NCI-H510A treated with DMSO at 0.1 percent for 48 hours (cell line): ENCODE measurements at regions not wholly inside any gene's neighbourhood (a gene's known extent, or its start where the extent isn't known, plus 50 kb on each side); places are given as distances from the start of the nearest gene placed in this dataset.

Source experiments
- DNase-seq: peaks from one replicate; lab custom pipeline; 2025; lab: John Stamatoyannopoulos, UW

DNA sequence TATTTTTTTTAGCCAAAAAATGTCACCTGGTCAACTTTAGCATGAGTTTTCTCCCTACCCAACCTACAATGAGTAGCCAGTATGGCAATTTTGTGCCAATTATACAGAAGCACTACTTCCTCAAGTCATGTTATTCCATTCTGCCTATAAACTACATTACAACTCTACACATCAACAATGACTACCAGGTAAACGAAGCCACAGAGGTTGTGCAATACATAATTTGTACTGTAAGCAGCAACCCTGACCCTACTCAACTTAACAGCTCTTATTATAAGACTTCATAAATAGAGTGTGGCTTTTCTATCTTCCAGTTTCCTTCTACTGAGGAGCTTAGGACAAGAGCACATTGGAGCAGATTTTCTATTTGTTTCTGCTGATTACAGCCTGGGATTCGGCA is 160.5 kb downstream of the HS3ST1 start:
- no peak for DNase-seq

DNA sequence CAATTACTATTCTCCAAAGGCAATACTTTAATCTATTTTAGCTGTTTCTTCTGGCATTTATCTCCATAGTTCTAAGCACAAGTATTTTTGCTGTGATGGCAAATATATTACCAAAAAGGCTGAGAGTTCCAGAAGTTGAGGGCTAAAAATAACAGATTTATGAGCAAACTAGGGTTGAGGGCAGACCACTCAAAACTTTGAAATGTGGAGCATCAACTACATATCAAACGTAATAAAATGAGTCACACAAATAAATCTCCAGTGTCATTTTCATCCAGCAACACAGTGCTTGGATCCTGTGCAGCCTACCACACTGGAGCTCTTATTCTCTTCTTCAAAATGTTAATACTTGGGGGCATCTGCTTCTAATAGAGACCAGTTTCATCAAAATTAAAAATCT is 163.9 kb downstream of the HS3ST1 start:
- DNase-seq = no peak

DNA sequence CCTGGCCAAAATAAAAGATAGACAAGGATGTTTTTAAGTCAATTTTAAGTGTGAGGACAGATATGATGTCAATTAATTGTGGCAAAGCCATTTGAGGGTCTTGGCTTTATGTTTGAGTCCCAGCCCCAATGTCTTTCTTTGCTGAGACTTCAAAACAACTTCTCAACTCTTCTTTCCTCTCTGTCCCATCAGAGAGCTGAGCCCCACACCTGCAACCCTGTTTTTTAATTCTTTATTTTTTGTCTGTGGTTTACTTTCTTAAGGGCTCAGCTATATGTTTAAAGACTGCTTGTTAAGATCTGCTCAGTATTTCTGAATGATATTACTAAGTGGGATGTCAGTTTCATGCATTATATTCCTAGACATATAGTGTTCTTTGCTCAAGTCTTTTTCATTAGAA is 164.3 kb downstream of the HS3ST1 start:
- no peak for DNase-seq

DNA sequence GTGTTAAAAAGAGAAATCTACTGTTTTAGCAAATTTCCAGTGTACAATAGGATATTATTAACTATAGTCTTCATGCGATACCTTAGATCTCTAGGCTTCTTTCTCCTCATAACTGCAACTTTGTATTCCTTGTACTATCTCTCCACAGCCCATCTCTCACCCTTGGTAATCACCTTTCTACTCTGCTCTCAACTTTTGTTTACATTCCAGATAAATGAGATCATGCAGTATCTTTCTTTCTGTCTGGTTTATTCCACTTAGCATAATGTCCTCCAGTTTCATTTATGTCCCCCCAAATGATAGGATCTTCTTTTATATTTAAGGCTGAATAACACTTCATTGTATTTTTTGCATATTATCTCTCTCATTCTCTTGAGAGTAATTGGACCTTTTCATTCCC is 165.5 kb downstream of the HS3ST1 start:
- peak; percentile 38 for DNase-seq

DNA sequence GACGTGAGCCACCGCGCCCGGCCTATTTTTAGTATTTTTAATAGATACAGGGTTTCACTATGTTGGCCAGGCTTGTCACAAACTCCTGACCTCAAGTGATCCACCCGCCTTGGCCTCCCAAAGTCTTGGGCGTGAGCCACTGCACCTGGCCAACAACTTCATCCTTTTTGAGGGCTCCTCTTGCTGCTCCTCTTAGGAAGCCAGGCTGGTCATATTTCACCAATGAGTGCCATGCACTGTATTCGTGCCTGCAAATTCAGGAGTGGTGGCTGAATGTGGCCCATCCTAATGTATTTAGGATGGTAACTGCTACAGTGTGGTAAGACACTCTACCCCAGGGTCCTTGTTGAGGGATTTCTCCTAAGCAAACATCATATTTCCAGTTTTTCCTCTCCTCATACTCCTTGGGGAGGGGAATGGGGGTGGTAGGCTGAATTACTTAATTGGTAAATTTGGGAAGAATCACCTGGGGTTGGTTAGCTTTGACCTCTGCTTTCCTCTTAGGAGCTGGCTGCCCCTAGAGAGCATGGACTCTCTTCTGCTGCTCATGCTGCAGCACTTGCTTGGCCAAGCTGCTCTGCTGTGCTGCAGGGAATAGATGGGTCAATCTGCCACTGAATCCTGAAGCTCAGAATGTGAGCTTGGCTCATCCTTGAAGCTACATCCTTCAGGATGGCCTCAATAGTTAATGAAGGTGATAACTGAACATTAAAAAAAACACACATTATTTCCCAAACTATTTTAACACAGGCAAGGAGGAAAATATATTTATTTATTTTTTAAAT is 167.4 kb downstream of the HS3ST1 start:
- DNase-seq = no peak

DNA sequence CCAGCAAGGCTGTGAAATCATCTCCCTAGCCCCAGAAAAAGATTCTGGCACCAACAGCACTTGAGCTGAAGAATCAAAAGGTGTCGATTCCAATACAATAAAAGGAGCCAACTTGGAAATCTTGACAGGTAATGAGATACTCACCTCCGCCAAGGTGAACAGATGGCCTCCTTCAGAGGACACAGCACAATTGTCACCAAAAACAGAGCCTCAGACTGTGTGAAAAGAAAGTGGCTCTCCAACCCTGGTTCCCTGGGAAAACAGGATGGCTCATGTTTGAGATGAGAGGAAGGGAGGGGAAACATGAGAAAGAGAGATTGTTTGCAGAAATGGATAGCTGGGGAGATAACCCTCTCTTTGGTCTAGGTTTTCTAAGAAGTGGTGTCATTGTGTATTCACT is 168.9 kb downstream of the HS3ST1 start:
- peak; percentile 38 for DNase-seq

DNA sequence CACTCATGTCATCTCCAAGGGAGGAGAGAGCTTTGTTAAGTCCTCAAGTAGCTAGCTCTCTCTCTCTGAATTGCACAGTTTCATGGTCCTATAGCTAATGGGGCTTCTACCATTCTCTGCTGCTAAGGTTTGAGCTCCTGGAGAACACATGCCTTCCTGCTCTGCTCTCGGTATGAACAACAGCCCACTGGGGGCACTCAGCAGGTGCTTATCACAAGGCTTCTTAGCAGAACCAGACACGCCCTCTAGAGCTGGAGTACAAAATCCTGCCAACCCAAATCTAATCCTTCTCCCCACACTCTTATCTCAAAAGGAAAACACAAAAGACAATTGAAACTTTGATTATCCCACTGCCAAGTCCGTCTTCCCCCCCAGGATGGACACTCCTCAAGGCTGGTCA is 176.5 kb downstream of the HS3ST1 start:
- no peak for DNase-seq

DNA sequence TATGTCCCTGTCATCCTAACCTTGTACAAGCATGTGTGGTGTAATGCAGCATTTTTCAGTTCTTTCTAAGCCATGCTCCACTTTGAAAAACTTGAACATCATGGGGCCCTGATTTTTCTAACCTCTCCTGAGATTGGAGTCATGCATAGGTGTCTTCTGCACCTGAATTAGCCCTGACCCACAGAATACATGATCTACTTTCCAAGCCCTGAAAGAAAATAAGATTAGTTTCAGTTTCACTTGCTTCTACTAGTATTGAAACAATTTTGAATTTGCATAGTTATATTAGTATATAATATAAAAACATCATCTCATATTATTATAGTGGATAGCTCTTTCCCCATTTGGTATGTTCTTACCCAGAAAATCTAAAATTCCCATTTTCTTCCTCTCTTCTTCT is 178.2 kb downstream of the HS3ST1 start:
- DNase-seq = no peak

DNA sequence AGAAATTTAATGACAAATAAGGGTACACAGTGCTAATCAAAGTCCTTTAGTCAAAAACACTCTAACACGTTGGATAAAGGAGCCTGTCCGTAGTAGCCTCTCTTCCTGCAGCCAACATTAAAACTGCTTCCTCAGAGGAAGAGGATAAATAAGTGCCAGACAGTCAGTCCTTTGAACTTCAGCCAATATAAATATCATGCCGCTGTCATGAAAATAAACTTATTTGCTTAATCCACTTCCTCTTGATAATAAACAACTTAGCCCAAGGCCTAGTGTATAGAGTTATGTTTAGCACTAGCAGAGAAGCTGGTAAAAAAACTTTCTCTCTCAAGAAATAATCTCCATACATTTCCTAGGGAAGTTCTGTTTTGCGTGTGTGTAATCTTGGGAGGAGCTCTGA is 196.7 kb downstream of the HS3ST1 start:
- peak; percentile 67 for DNase-seq

DNA sequence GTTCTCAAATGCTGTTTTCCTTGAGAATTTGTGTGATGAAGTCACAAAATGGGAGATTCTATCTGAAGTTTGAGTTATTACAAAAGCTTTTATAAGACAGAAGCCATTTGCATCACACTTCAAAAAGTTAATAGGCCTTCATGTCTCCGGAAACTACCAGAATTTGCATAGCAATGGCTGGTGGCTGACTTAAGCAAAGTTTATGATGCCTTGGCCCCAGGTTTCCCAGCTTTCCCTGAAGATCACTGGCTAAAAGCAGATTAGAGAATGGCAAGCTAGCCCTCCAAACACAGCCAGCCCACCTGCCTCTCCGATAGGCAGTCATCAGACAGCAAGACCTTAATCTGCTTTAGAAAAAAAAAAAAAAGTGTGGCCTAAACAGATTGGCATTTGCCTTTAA is 197.8 kb downstream of the HS3ST1 start:
- no peak for DNase-seq

DNA sequence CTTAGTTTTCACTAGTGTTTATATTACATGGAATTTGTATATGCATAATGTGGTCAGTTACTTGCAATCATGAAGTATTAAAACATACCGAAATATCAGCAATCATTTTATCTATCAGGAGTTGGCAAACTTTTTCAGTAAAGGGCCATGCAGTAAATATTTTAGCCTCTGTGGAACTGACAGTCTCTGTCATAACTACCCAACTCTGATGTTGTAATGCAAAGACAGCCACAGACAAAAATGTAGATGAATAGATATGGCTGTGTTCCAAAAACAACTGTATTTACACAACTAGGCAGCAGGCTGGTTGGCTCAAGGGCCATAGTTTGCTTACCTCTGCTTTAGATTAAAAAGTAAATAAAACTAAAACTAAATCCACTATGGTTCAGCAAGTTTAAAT is 200.2 kb downstream of the HS3ST1 start:
- peak; percentile 39 for DNase-seq

DNA sequence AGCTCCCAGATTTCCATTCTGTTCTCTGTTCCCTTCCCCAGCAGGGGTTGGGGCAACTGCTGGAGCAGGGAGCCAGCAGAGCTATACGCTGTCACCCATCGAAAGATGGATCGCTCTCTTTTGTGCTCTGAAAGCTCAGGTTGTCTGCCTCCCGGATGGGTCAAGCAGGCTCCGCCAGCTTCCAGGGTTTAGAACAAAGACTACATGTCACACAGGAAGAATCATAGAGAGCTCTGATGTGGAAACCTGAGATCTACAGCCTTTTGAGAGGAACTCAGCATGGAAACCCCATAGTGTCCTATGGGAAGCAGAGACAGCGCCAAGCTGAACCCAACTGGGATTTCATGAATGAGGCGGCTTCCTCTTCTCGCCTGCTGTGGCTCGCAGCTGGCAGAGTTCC is 205.4 kb downstream of the HS3ST1 start:
- DNase-seq = peak; percentile 71

DNA sequence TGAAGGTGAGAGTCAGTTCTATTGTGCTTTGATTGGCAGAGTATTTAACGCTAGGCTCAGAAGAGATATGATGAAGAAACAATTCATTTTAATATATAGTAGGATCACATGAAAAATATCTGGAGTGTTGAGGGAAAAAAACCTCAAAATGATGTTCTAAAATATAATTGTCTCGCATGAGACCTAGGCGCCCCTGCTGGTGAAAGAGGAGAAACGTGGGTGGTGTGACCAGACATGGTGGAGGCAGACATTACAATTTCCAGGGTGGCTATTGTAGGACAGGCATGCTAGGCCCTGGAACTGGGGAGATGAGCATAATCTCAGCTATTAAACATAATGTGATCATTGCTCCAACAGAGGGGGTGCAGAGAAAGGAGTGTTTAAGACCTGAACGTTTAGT is 210.0 kb downstream of the HS3ST1 start:
- DNase-seq = no peak

DNA sequence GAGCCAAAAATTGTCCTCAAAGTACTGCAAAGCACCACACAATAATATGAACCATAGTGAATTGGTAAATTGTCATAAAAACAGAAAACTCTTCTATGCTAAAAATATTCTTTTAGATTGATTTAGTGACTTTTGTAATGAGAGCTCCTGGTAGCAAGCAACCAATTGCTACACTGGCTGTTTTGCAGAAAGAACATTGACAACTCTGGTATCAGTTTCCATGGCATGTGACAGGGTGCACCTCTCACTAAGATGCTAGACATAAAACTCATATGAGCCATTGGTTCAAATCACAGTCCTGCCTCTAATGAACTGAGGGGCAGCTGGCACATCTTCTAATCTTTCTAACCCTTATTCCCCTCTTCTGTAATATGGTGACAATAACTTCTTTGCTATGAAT is 212.2 kb downstream of the HS3ST1 start:
- DNase-seq = no peak

DNA sequence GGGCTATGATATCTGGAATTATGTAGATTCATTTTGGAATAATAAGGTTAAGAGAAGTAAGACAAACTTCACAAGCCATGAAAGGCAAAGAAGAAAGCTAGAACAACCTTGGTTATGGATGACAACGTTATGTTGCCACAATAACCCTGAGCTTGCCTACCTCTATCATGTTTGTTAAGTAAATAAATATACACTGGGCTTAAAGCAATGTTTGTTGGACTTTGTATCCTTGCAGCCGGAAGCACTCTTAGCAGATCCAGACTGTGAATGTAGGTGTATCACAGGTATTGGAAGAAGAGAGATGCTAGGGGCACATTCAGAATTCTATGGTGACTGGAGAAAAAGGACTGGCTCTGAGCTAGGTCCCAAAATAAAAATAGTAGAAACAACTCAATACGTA is 214.4 kb downstream of the HS3ST1 start:
- no peak for DNase-seq

DNA sequence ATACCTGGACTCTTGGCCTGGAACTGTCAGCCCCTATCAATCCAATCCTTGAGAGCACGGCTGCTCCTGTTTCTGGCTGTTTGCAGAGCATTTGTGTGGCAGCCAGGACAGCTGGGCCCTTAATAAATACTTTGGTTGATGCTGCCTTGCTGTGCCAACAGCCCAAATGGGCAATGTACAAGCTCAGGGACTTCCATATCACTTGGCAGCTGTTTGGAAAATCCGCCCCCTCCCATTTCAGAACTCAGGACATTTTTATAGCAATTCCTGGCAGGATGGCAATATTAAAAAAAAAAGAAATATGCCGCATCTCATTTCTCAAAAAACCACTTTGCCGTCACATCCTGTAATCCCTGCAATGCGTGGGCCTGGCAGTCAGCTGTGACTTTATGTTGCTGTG is 218.9 kb downstream of the HS3ST1 start:
- DNase-seq = no peak

DNA sequence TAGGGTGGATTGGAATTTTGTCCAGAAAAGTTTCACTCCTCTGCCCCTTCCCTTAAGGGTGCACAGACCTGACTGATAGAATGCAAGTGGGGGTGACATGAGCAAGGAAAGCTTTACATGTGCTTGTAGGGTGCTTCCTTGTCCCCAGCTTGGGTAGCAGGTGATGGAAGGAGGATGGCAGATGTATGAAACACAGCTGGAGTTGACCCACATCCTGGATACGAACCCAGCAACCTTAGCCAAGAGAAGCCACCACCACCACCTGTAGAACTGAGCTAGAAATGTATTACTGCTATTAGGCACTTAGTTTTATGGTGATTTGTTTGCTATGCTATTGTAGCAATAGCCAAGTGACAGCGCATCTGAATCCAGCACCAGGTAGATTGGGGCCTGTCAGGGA is 227.4 kb downstream of the HS3ST1 start:
- DNase-seq = no peak

DNA sequence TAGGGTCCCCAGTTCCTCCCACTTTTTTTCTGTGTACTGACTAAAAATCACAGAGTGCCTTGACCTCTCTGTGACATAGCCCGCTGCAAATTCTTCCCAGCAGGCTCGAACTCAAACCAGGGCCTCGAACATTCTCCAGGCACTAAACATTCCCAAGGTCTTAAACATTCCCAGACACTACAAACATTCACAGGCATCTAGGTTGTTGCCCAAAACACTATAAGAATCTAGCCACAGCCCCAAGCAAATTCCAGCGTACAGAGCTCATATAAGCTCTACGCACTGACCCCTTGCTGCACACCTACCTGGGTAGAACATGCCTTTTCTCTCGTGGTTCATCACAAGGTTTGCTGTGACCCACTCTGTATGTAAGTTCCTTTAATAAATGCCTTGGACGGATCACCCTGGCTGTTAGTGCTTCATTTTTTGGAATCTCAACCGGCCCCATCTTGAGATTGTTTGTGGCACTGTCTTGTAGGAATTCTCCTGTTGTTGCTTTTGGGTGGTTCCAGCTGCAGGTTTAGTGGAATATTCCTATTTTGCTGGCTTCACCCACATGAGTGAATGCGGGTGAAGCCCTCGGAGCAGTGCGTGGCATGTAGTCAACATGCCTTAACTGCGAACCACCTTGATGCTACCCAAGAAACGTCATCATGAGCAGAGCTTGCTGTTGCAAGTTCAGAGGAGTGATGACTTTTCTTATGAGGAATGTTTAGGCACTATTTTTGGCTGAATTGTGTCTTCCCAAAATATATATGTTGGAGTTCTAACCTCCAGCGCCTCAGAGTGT is 230.0 kb downstream of the HS3ST1 start:
- no peak for DNase-seq

DNA sequence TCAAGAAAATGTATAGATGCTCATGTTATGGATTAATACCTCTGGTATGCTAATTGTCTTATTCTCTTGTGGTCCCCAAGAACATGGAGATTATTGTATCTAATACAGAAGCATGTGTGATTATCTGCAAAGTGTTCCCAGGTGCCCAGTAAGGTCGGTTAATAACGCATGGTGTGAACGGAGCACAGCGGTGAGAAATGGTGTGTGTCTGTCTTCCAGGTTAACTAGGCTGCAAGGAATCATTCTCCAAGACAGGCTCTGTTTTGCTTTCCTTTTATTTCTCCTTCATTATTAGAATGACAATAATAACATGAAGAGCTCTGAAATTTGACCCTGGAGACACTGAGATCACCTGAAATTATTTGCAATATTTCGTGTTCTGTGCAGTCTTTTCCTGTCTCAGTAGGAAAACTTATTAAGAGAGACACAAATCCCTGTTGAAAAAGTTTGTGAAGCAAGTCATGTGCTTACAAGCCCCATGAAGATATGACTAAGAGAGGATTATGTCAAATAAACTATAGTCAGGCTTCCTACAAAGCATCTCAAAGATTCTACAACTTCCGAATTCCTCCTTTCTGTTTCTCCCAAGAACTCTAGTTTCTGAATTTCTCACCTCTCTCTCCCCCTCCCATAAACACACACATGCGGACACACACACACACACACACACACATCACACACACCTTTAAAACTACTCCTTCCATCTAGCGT is 230.9 kb downstream of the HS3ST1 start:
- no peak for DNase-seq

DNA sequence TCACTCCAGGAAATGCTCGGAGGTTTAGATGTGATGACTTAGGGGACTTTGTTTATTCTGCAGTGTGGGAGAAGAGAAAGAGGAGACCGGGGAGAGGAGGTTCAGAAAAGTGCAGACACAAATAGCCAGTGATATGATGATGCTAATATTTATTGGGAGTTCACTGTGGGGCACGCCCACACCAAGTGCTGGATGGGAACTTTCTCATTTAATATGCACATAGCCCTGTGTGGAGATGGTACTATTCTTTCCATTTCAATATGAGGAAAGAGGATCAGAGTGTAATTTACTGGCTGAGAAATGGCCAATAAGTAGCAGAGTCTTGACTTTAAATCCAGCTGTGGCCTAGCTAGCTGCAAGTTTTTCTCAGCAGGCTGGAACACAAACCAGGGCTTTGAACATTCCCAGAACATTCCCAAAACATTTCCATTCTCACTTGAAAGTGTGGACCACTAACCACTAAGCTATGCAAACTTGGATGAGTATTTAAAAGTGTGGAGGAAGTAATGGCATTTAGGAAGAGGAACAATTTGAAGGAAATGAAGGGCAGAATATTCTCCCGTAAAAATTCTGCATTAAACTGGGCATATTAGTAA is 231.7 kb downstream of the HS3ST1 start:
- no peak for DNase-seq

DNA sequence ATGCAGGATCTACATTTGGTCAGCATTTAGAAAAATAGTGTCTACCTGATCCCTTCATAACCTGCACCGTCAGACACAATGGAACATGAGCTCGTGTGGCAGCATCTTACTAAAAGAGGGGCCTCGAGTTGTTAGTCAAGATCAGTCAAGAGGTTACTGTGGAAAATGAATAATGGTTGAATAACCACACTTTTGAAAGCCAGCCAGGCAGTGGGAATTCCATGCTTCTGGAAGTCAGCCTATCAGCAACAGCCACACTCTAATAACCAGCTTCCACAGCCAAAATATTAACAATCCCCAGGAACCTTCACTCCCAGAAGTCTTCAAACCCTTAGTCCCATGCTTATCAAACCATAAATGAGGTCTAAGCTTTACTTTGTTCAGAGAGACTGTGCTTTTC is 234.3 kb downstream of the HS3ST1 start:
- DNase-seq = no peak

DNA sequence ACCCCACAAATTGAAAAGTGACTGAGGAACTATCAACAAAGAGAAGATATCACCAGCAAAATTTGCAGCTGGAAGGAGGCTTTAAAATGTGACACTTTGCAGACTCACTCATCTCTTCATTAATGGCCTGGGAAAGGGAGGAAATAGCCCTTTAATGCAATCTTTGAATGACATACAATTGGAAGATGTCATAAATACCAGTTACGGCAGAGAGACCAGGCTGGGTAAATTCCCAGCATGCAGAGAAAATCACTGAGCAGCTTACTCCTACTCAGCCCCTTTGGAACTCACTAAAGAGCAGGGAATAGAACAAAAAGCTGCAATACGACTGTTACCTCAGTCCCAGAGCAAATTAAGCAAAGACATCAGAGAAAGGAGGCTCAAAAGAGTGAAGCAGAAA is 238.9 kb downstream of the HS3ST1 start:
- no peak for DNase-seq

DNA sequence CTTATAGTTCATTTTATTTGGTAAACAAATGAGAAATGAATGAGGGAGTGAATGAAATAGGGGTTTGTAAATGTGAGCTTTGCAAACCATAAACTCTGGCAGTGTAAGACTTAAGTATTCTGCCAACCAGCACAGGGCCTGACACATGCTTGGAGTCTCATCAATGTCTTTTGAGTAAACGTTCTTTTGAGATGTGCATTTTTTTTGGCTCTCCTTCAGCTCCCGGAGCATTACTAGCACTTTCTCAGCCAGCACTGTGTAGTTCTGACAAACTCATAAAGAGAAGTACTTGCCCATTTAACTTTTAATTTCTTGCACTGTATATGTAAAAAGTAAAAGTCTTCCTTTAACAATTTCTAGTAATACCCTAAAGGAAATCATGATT is 245.3 kb downstream of the HS3ST1 start:
- no peak for DNase-seq
